DOHH2 (cell line): ENCODE measurements at regions not wholly inside any gene's neighbourhood (a gene's known extent, or its start where the extent isn't known, plus 50 kb on each side); places are given as distances from the start of the nearest gene placed in this dataset.

Experiments
- H3F3A ChIP-seq: fragments of 200-600 bp; sonication (generic), shearing (Covaris generic); 2 replicates; pipeline ENCODE4 v1.6.0; 2016; ENCODE audit warnings: antibody characterized with exemption, mild to moderate bottlenecking; ENCODE audit not compliant: control insufficient read depth, insufficient read depth
- H3K27ac ChIP-seq: fragments of 200-600 bp; sonication (generic); 2 replicates; pipeline ENCODE4 v1.5.1; 2014; ENCODE audit warnings: low read depth, mild to moderate bottlenecking, low read length, moderate library complexity
- H3K27me3 ChIP-seq: fragments of 200-600 bp; sonication (generic); 2 replicates; pipeline ENCODE4 v1.6.1; 2014; ENCODE audit warnings: mild to moderate bottlenecking, low read length, mixed read lengths; ENCODE audit not compliant: control insufficient read depth
- H3K36me3 ChIP-seq: fragments of 200-600 bp; sonication (generic); 2 replicates; pipeline ENCODE4 v1.6.1; 2014; ENCODE audit warnings: mild to moderate bottlenecking, low read length, moderate library complexity, mixed read lengths; ENCODE audit not compliant: control insufficient read depth
- H3K4me1 ChIP-seq: fragments of 200-600 bp; sonication (generic); 2 replicates; pipeline ENCODE4 v1.6.1; 2014; ENCODE audit warnings: mild to moderate bottlenecking, low read length, mixed read lengths; ENCODE audit not compliant: control insufficient read depth
- H3K4me2 ChIP-seq: fragments of 200-600 bp; sonication (generic); 2 replicates; pipeline ENCODE4 v1.6.0; 2014; ENCODE audit warnings: mild to moderate bottlenecking, low read length, moderate library complexity
- H3K4me3 ChIP-seq: fragments of 200-600 bp; sonication (generic); 2 replicates; pipeline ENCODE4 v1.5.1; 2014; ENCODE audit warnings: mild to moderate bottlenecking, low read length, mixed read lengths
- H3K79me2 ChIP-seq: fragments of 200-600 bp; sonication (generic); 2 replicates; pipeline ENCODE4 v1.6.1; 2014; ENCODE audit warnings: mild to moderate bottlenecking, low read length, mixed read lengths; ENCODE audit not compliant: control insufficient read depth
- H3K9me2 ChIP-seq: fragments of 200-600 bp; sonication (generic); replicated peaks from 2 replicates; pipeline ENCODE4 v1.6.1; 2014; ENCODE audit warnings: mild to moderate bottlenecking, low read length, mixed read lengths; ENCODE audit not compliant: control insufficient read depth
- H3K9me3 ChIP-seq: fragments of 200-600 bp; sonication (generic); 2 replicates; pipeline ENCODE4 v1.6.1; 2014; ENCODE audit warnings: antibody characterized with exemption, low read length, mixed read lengths; ENCODE audit not compliant: control insufficient read depth, insufficient read depth
- H4K20me1 ChIP-seq: fragments of 200-600 bp; sonication (generic); 2 replicates; pipeline ENCODE4 v1.6.0; 2014; ENCODE audit warnings: low read depth, mild to moderate bottlenecking, antibody characterized with exemption, low read length, moderate library complexity; ENCODE audit not compliant: control insufficient read depth, insufficient read depth
- CTCF ChIP-seq: fragments of 200-600 bp; sonication (generic); IDR thresholded peaks from one replicate; pipeline ENCODE4 v1.5.1; 2014; ENCODE audit warnings: antibody characterized with exemption, mild to moderate bottlenecking, low read depth, low read length; ENCODE audit not compliant: poor library complexity, severe bottlenecking
- EZH2phosphoT487 ChIP-seq: fragments of 200-600 bp; sonication (generic); IDR thresholded peaks from 2 replicates; pipeline ENCODE4 v1.6.1; 2017; ENCODE audit warnings: borderline replicate concordance, mild to moderate bottlenecking, antibody characterized with exemption, low read length, moderate library complexity, mixed read lengths

- Histone ChIP-seq H3K4me3 (no peak overlapping the region), H3K4me2 (no peak overlapping the region), H3K4me1 (no peaks in the 10 kb centered on the region), H4K20me1 (no peaks in the 10 kb centered on the region), H3K79me2 (no peaks in the 10 kb centered on the region), H3K9me3 (no peaks in the 10 kb centered on the region), H3K36me3 (no peaks in the 10 kb centered on the region), H3K27me3 (no peaks in the 10 kb centered on the region), H3F3A (no peaks in the 10 kb centered on the region), H3K9me2 (no peaks in the 10 kb centered on the region), H3K27ac (no peak overlapping the region)
- TF ChIP-seq CTCF: no peak
- no peak for TF ChIP-seq EZH2phosphoT487
Observed at GRCh38 chr3:117799387-117799735, 1089.8 kb downstream of the TUSC7 start.

- Histone ChIP-seq H3K27me3 (no peaks in the 10 kb centered on the region), H3K4me2 (no peak overlapping the region), H3K9me3 (no peaks in the 10 kb centered on the region), H3F3A (no peaks in the 10 kb centered on the region), H3K27ac (no peak overlapping the region), H3K9me2 (no peaks in the 10 kb centered on the region), H3K4me1 (no peaks in the 10 kb centered on the region), H3K4me3 (no peak overlapping the region), H3K36me3 (no peaks in the 10 kb centered on the region), H4K20me1 (no peaks in the 10 kb centered on the region), H3K79me2 (no peaks in the 10 kb centered on the region)
- TF ChIP-seq EZH2phosphoT487: no peak
Observed at GRCh38 chr3:117801912-117802239, 1092.3 kb downstream of the TUSC7 start.

- H3F3A ChIP-seq: no peaks in the 10 kb centered on the region
- TF ChIP-seq CTCF (no peak), EZH2phosphoT487 (no peak)
- H4K20me1 ChIP-seq: no peaks in the 10 kb centered on the region
- H3K4me2 ChIP-seq: no peak overlapping the region
- no peaks in the 10 kb centered on the region for H3K9me3 ChIP-seq
- H3K27me3 ChIP-seq: no peaks in the 10 kb centered on the region
- no peak overlapping the region for H3K4me3 ChIP-seq
- no peaks in the 10 kb centered on the region for H3K9me2 ChIP-seq
- no peaks in the 10 kb centered on the region for H3K36me3 ChIP-seq
- H3K27ac ChIP-seq: no peak overlapping the region
- H3K4me1 ChIP-seq: no peaks in the 10 kb centered on the region
- H3K79me2 ChIP-seq: no peaks in the 10 kb centered on the region
Observed at GRCh38 chr3:117809186-117810081, 1099.9 kb downstream of the TUSC7 start.

- no peak for TF ChIP-seq EZH2phosphoT487
- TF ChIP-seq CTCF: no peak
- H3K4me3 ChIP-seq: no peak overlapping the region
- no peaks in the 10 kb centered on the region for H3K36me3 ChIP-seq
- no peak overlapping the region for H3K27ac ChIP-seq
- H3K9me2 ChIP-seq: no peaks in the 10 kb centered on the region
- H3K4me1 ChIP-seq: no peaks in the 10 kb centered on the region
- H3F3A ChIP-seq: no peaks in the 10 kb centered on the region
- no peaks in the 10 kb centered on the region for H3K27me3 ChIP-seq
- H3K79me2 ChIP-seq: no peaks in the 10 kb centered on the region
- H4K20me1 ChIP-seq: no peaks in the 10 kb centered on the region
- no peaks in the 10 kb centered on the region for H3K9me3 ChIP-seq
- H3K4me2 ChIP-seq: no peak overlapping the region
Observed at GRCh38 chr3:117811786-117812185, 1102.2 kb downstream of the TUSC7 start.
